Lung (tissue), 11 donors: ENCODE measurements at regions not wholly inside any gene's neighbourhood (a gene's known extent, or its start where the extent isn't known, plus 50 kb on each side); places are given as distances from the start of the nearest gene placed in this dataset.

Experiments used
- ATAC-seq: fragments of 200-7000 bp; cut with Tn5 transposase; one replicate; pipeline ENCODE4 v1.9.1; 2020; ENCODE audit warnings: moderate number of reproducible peaks; ENCODE audit not compliant: insufficient read depth, low FRiP score
- DNase-seq, 3 donors: peaks; one replicate each; pipeline ENCODE4 v3.0.0-alpha.2; 2013 to 2017
- H3K27ac ChIP-seq, 2 donors: one replicate each; pipeline ENCODE4 v1.5.1; 2013; ENCODE audit warnings: mild to moderate bottlenecking in 2 of 2, moderate library complexity in 2 of 2, control low read depth in 1 of 2, inconsistent platforms in 1 of 2, low read depth in 1 of 2, low read length in 1 of 2
- H3K27me3 ChIP-seq, 3 donors: one replicate each; pipeline ENCODE4 v1.5.1; 2013; ENCODE audit warnings: low read length in 2 of 3; ENCODE audit not compliant: control insufficient read depth in 3 of 3, insufficient read depth in 3 of 3
- H3K36me3 ChIP-seq, 4 donors: one replicate each; pipeline ENCODE4 v1.5.1; 2013; ENCODE audit warnings: low read length in 4 of 4, mild to moderate bottlenecking in 1 of 4, moderate library complexity in 1 of 4; ENCODE audit not compliant: control insufficient read depth in 4 of 4, insufficient read depth in 4 of 4
- H3K4me1 ChIP-seq, 5 donors: one replicate each; pipeline ENCODE4 v1.5.1; 2013; ENCODE audit warnings: low read length in 5 of 5, mild to moderate bottlenecking in 2 of 5, moderate library complexity in 1 of 5; ENCODE audit not compliant: control insufficient read depth in 5 of 5, insufficient read depth in 5 of 5
- H3K4me3 ChIP-seq: one replicate; pipeline ENCODE4 v1.5.1; 2013; ENCODE audit warnings: mild to moderate bottlenecking, control low read depth, moderate library complexity
- H3K9ac ChIP-seq, 2 donors: one replicate each; pipeline ENCODE4 v1.5.1; 2013; ENCODE audit warnings: low read length in 2 of 2, control low read depth in 1 of 2; ENCODE audit not compliant: insufficient read depth in 1 of 2
- H3K9me3 ChIP-seq, 4 donors: one replicate each; pipeline ENCODE4 v1.5.1; 2013; ENCODE audit warnings: low read length in 3 of 4, mild to moderate bottlenecking in 1 of 4, moderate library complexity in 1 of 4; ENCODE audit not compliant: control insufficient read depth in 4 of 4, insufficient read depth in 3 of 4
- CTCF ChIP-seq: IDR thresholded peaks from 2 replicates; pipeline ENCODE4 v1.5.1; 2012; ENCODE audit warnings: mild to moderate bottlenecking; ENCODE audit errors: control extremely low read depth, extremely low read depth
- WGBS, 2 donors: extraction: QIAGEN DNeasy Blood & Tissue Kit; methylation state at CpG; one replicate each; pipeline ENCODE4 v1.1.7; 2013; 5-methylcytosine and 5-hydroxymethylcytosine counted together
- donor health status: control.
- donor health status: control.
- donor health status: Bipolar disorder and iron deficiency.
- donor health status: healthy.
- donor health status: DM: yes; HTN: yes; CAD: no.

GRCh38 chr2:9063023-9063606 is 59.6 kb upstream of the MBOAT2 start:
- peaks cover 0 to 5% (median 3%) of the 10 kb centered on the region in 4 donors for H3K9me3 ChIP-seq
- H3K36me3 ChIP-seq, result no peaks in the 10 kb centered on the region
- no peaks in the 10 kb centered on the region for H3K4me1 ChIP-seq
- no peak overlapping the region for H3K4me3 ChIP-seq
- ATAC-seq (no peak), DNase-seq (peak in 1 of 3 donors; percentile 40)
- TF ChIP-seq CTCF, result no peak
- 72 to 88% methylated on average over 2 of the region's 2 CpGs for WGBS, 2 donors
- no peaks in the 10 kb centered on the region for H3K27me3 ChIP-seq
- no peak overlapping the region for H3K27ac ChIP-seq
- H3K9ac ChIP-seq, result no peak overlapping the region

GRCh38 chr2:9060819-9061218 is 57.3 kb upstream of the MBOAT2 start:
- 79 to 85% methylated on average over 4 of the region's 4 CpGs for WGBS, 2 donors
- Histone ChIP-seq H3K4me1 (no peaks in the 10 kb centered on the region), H3K27ac (no peak overlapping the region), H3K36me3 (no peaks in the 10 kb centered on the region), H3K9me3 (peaks cover 0 to 3% (median 0%) of the 10 kb centered on the region in 4 donors), H3K9ac (no peak overlapping the region), H3K27me3 (no peaks in the 10 kb centered on the region), H3K4me3 (no peak overlapping the region)
- DNase-seq, result peak in 1 of 3 donors; percentile 5
- no peak for ATAC-seq
- TF ChIP-seq CTCF, result no peak

- H3K4me1 ChIP-seq, result no peaks in the 10 kb centered on the region
- no peak overlapping the region for H3K27ac ChIP-seq
- DNase-seq, result no peak
- H3K27me3 ChIP-seq, result no peaks in the 10 kb centered on the region
- H3K4me3 ChIP-seq, result no peak overlapping the region
- no peak for ATAC-seq
- TF ChIP-seq CTCF, result no peak
- 85 to 92% methylated on average over 9 of the region's 9 CpGs for WGBS, 2 donors
- no peak overlapping the region for H3K9ac ChIP-seq
- no peaks in the 10 kb centered on the region for H3K36me3 ChIP-seq
- no peaks in the 10 kb centered on the region for H3K9me3 ChIP-seq
Observed at GRCh38 chr2:9057939-9058761, 54.7 kb upstream of the MBOAT2 start.
